Endothelial cell of umbilical vein (primary cell): ENCODE measurements at regions not wholly inside any gene's neighbourhood (a gene's known extent, or its start where the extent isn't known, plus 50 kb on each side); places are given as distances from the start of the nearest gene placed in this dataset.

ENCODE experiments used
- BruUV-seq: library from RNA; stranded (reverse); fragments of 400-500 nt; replicated peaks from 2 replicates; lab custom pipeline; 2021; lab: Mats Ljungman, UMichigan
- CTCF ChIA-PET: fragments of 300-600, 350-600 bp; sonication (Branson Sonifier 250); formaldehyde crosslinking; loops from one replicate; lab custom pipeline; 2021; ENCODE audit warnings: antibody characterized with exemption, inconsistent platforms; lab: Charles Lee
- POLR2A ChIA-PET: fragments of 300-600, 350-600 bp; sonication (Branson Sonifier 250); formaldehyde crosslinking; loops from one replicate; lab custom pipeline; 2021; ENCODE audit warnings: antibody characterized with exemption, inconsistent platforms; lab: Charles Lee
- DNase-seq: peaks from one replicate; pipeline ENCODE4 v3.0.0-alpha.2; 2011; ENCODE audit warnings: low read depth, low spot score
- FAIRE-seq: peaks from 2 replicates; lab custom pipeline; 2011; peaks lifted over from hg19 to GRCh38; lab: Jason Lieb, UNC
- H2AFZ ChIP-seq: 2 replicates; pipeline ENCODE4 v1.6.0; 2012; ENCODE audit warnings: low read depth, low read length, control low read depth, inconsistent platforms
- H3K27ac ChIP-seq: 2 replicates; pipeline ENCODE4 v1.5.1; 2011; ENCODE audit warnings: low read depth, mild to moderate bottlenecking, control low read depth, low read length, moderate library complexity; ENCODE audit not compliant: insufficient read depth
- H3K27me3 ChIP-seq, 2 experiments: 2 replicates each; pipeline versions ENCODE4 v1.6.0 to v1.6.1; 2011; ENCODE audit warnings: low read length in 2 of 2, mixed read lengths in 1 of 2; ENCODE audit not compliant: control insufficient read depth in 2 of 2, insufficient read depth in 2 of 2
- H3K36me3 ChIP-seq, 2 experiments: 2 replicates in 1 of 2; 3 replicates in 1 of 2; pipeline ENCODE4 v1.5.1; 2011; ENCODE audit warnings: low read length in 2 of 2, mild to moderate bottlenecking in 1 of 2, moderate library complexity in 1 of 2; ENCODE audit not compliant: control insufficient read depth in 2 of 2, insufficient read depth in 2 of 2; ENCODE audit errors: extremely low read depth in 1 of 2
- H3K4me1 ChIP-seq: 3 replicates; pipeline ENCODE4 v1.5.1; 2011; ENCODE audit warnings: mild to moderate bottlenecking, low read length; ENCODE audit not compliant: control insufficient read depth, insufficient read depth; ENCODE audit errors: extremely low read depth
- H3K4me2 ChIP-seq: 2 replicates; pipeline ENCODE4 v1.6.1; 2011; ENCODE audit warnings: low read length, control low read depth, mixed read lengths; ENCODE audit not compliant: insufficient read depth
- H3K4me3 ChIP-seq, 3 experiments: fragments of 200-600 bp in 1 of 3; sonication (generic), shearing (Covaris generic) in 1 of 3; replicated peaks in 1 of 3; 2 replicates each; pipeline ENCODE4 v1.5.1; 2011 to 2016; ENCODE audit warnings: control low read depth in 3 of 3, low read length in 3 of 3, mild to moderate bottlenecking in 2 of 3, inconsistent platforms in 1 of 3, low read depth in 1 of 3, moderate library complexity in 1 of 3; ENCODE audit not compliant: insufficient read depth in 1 of 3
- H3K79me2 ChIP-seq: 2 replicates; pipeline ENCODE4 v1.6.0; 2012; ENCODE audit warnings: low read length, inconsistent platforms; ENCODE audit not compliant: control insufficient read depth, insufficient read depth
- H3K9ac ChIP-seq: replicated peaks from 2 replicates; pipeline ENCODE3; 2011; ENCODE audit warnings: low read length, control low read depth; ENCODE audit not compliant: insufficient read depth; ENCODE audit errors: extremely low read depth
- H3K9me1 ChIP-seq: replicated peaks from 3 replicates; pipeline ENCODE4 v1.6.0; 2011; ENCODE audit warnings: mild to moderate bottlenecking, low read length; ENCODE audit not compliant: control insufficient read depth, insufficient read depth; ENCODE audit errors: extremely low read depth
- H3K9me3 ChIP-seq: replicated peaks from 2 replicates; pipeline ENCODE4 v1.5.1; 2012; ENCODE audit warnings: low read length, inconsistent platforms; ENCODE audit not compliant: control insufficient read depth, insufficient read depth
- H4K20me1 ChIP-seq: replicated peaks from 2 replicates; pipeline ENCODE3; 2011; ENCODE audit warnings: mild to moderate bottlenecking, low read length; ENCODE audit not compliant: control insufficient read depth, insufficient read depth; ENCODE audit errors: extremely low read depth
- EZH2 ChIP-seq: IDR thresholded peaks from 2 replicates; pipeline ENCODE4 v1.6.1; 2012; ENCODE audit warnings: borderline replicate concordance, low read depth, mild to moderate bottlenecking, moderate library complexity, low read length, inconsistent platforms; ENCODE audit not compliant: severe bottlenecking
- FOS ChIP-seq: IDR thresholded peaks from 2 replicates; pipeline ENCODE4 v1.6.1; 2011; ENCODE audit warnings: mild to moderate bottlenecking, low read length, moderate library complexity, borderline replicate concordance; ENCODE audit not compliant: insufficient read depth
- GATA2 ChIP-seq: IDR thresholded peaks from 2 replicates; pipeline ENCODE4 v1.7.0; 2011; ENCODE audit warnings: low read depth, mild to moderate bottlenecking, moderate library complexity, mixed read lengths, low read length; ENCODE audit not compliant: insufficient read length, insufficient read depth
- JUN ChIP-seq: IDR thresholded peaks from 2 replicates; pipeline ENCODE4 v1.6.1; 2011; ENCODE audit warnings: borderline replicate concordance, low read depth; ENCODE audit not compliant: insufficient read length, insufficient read depth
- MYC ChIP-seq: IDR thresholded peaks from one replicate; pipeline ENCODE4 v1.6.1; 2011; ENCODE audit warnings: mild to moderate bottlenecking, low read depth, low read length
- POLR2A ChIP-seq: IDR thresholded peaks from 2 replicates; pipeline ENCODE4 v1.6.1; 2012; ENCODE audit warnings: low read depth, mild to moderate bottlenecking, control low read depth, low read length
- dilution Hi-C: fragments of 300-500 bp; cut with MboI; formaldehyde crosslinking; loops from one replicate; pipeline ENCODE4 v1.15.0; 2019; ENCODE audit warnings: low sequenced_read_pairs; ENCODE audit not compliant: extremely low pct_ligation_motif_present
- intact Hi-C: fragments of 100-400 bp; cut with micrococcal nuclease; formaldehyde crosslinking; loops from one replicate; pipeline ENCODE4 v1.10.0; 2022
- TF ChIP-seq, protein P1 (sequence below), 2 donors: IDR thresholded peaks; 1 replicate in 1 of 2; 2 replicates in 1 of 2; pipeline ENCODE4 v1.5.1; 2011; ENCODE audit warnings: low read length in 2 of 2, mild to moderate bottlenecking in 2 of 2, moderate library complexity in 2 of 2, control low read depth in 1 of 2, inconsistent platforms in 1 of 2, low read depth in 1 of 2; ENCODE audit not compliant: insufficient read depth in 1 of 2; ENCODE audit errors: extremely low read depth in 1 of 2
- TF ChIP-seq, protein P2 (sequence below): IDR thresholded peaks from 2 replicates; pipeline ENCODE4 v1.6.1; 2011; ENCODE audit not compliant: insufficient read depth, insufficient read length

DNA sequence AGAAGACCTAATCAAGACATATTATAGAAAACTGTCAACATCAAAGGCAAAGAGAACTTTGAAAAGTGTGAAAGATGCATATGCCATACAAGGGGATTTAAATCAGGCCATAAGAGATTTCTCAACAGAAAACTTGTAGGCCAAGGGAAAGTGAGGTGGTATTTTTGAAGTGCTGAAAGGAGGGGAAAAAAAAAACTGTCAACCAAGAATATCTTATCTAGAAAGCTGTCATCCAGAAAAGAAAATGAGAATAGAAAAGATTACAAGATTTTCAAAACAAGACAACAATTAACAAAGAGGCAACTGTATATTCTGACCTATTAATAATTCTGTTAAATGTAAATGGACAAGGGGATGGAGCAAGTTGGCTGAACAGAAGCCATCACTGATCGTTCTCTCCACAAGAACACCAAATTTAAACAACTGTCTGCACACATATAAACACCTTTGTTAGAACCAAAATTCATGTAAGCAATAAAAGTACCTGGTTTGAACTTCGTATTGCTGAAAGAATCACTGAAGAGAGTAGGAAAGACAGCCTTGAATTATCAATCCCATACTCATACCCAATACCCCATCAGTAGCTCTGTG, 880.1 kb upstream of the PCDH9 start:
- no peak overlapping the region for H3K9ac ChIP-seq

More for the DNA sequence above, 880.1 kb upstream of the PCDH9 start:
- TF ChIP-seq, protein P1, sequence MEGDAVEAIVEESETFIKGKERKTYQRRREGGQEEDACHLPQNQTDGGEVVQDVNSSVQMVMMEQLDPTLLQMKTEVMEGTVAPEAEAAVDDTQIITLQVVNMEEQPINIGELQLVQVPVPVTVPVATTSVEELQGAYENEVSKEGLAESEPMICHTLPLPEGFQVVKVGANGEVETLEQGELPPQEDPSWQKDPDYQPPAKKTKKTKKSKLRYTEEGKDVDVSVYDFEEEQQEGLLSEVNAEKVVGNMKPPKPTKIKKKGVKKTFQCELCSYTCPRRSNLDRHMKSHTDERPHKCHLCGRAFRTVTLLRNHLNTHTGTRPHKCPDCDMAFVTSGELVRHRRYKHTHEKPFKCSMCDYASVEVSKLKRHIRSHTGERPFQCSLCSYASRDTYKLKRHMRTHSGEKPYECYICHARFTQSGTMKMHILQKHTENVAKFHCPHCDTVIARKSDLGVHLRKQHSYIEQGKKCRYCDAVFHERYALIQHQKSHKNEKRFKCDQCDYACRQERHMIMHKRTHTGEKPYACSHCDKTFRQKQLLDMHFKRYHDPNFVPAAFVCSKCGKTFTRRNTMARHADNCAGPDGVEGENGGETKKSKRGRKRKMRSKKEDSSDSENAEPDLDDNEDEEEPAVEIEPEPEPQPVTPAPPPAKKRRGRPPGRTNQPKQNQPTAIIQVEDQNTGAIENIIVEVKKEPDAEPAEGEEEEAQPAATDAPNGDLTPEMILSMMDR (IDR thresholded peaks at IDR 0.05; ENCODE audit: extremely low read depth in 1 of 2, insufficient read depth in 1 of 2, low read depth in 1 of 2, low read length in 2 of 2): no peak
- no peak for TF ChIP-seq GATA2
- no peak for TF ChIP-seq JUN
- TF ChIP-seq POLR2A: no peak
- no peak for TF ChIP-seq EZH2
- TF ChIP-seq MYC: no peak
- no peak for TF ChIP-seq FOS
- TF ChIP-seq, protein P2, sequence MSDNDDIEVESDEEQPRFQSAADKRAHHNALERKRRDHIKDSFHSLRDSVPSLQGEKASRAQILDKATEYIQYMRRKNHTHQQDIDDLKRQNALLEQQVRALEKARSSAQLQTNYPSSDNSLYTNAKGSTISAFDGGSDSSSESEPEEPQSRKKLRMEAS: no peak
- ChIA-PET CTCF (no interaction called here), POLR2A (no interaction called here)
- H3K4me2 ChIP-seq: no peak overlapping the region
- no peaks in the 10 kb centered on the region for H3K36me3 ChIP-seq
- no peak overlapping the region for H2AFZ ChIP-seq
- no peaks in the 10 kb centered on the region for H4K20me1 ChIP-seq
- FAIRE-seq: no peak
- no peaks in the 10 kb centered on the region for H3K9me1 ChIP-seq
- H3K4me3 ChIP-seq: no peak overlapping the region
- H3K27ac ChIP-seq: no peak overlapping the region
- no peaks in the 10 kb centered on the region for H3K9me3 ChIP-seq
- no peaks in the 10 kb centered on the region for H3K79me2 ChIP-seq
- DNase-seq: no peak
- no TSS peak for BruUV-seq
- dilution Hi-C loops (no loop called here), intact Hi-C loops (no loop called here)
- no peaks in the 10 kb centered on the region for H3K27me3 ChIP-seq
- no peaks in the 10 kb centered on the region for H3K4me1 ChIP-seq
